DND-41 (cell line): ENCODE measurements at regions not wholly inside any gene's neighbourhood (a gene's known extent, or its start where the extent isn't known, plus 50 kb on each side); places are given as distances from the start of the nearest gene placed in this dataset.
A peak's percentile ranks its signal among the peaks of the same experiment; 100 is the strongest.

Experiments used
- ATAC-seq: fragments of 200-7000 bp; cut with Tn5 transposase; 3 replicates; pipeline ENCODE4 v1.9.1; 2021; ENCODE audit warnings: low read depth; ENCODE audit not compliant: insufficient read depth
- DNase-seq: peaks from one replicate; pipeline ENCODE4 v3.0.0-alpha.2; 2020
- H2AFZ ChIP-seq: 2 replicates; pipeline ENCODE4 v1.6.0; 2012; ENCODE audit warnings: low read depth, low read length
- H3K27ac ChIP-seq: 2 replicates; pipeline ENCODE4 v1.5.1; 2012; ENCODE audit warnings: low read length, inconsistent platforms
- H3K27me3 ChIP-seq: fragments of 200-600 bp; sonication (generic); 2 replicates; pipeline ENCODE4 v1.6.0; 2012; ENCODE audit warnings: low read length, mild to moderate bottlenecking, inconsistent platforms; ENCODE audit not compliant: insufficient read depth, poor library complexity
- H3K36me3 ChIP-seq: 2 replicates; pipeline ENCODE4 v1.5.1; 2012; ENCODE audit warnings: low read length, inconsistent platforms; ENCODE audit not compliant: insufficient read depth
- H3K4me1 ChIP-seq: 2 replicates; pipeline ENCODE4 v1.5.1; 2012; ENCODE audit warnings: mild to moderate bottlenecking, low read length; ENCODE audit not compliant: insufficient read depth
- H3K4me2 ChIP-seq: 2 replicates; pipeline ENCODE4 v1.6.0; 2012; ENCODE audit warnings: mild to moderate bottlenecking, moderate library complexity, low read length, inconsistent platforms; ENCODE audit not compliant: insufficient read depth
- H3K4me3 ChIP-seq, 2 experiments: fragments of 200-600 bp in 1 of 2; shearing (Covaris generic) in 1 of 2; 2 replicates each; pipeline ENCODE4 v1.5.1; 2012 to 2016; ENCODE audit warnings: inconsistent platforms in 2 of 2, low read length in 2 of 2, mild to moderate bottlenecking in 2 of 2, low read depth in 1 of 2, moderate library complexity in 1 of 2
- H3K79me2 ChIP-seq: 2 replicates; pipeline ENCODE4 v1.6.0; 2012; ENCODE audit warnings: low read length, inconsistent platforms; ENCODE audit not compliant: insufficient read depth
- H3K9ac ChIP-seq: 2 replicates; pipeline ENCODE4 v1.6.0; 2012; ENCODE audit warnings: low read depth, mild to moderate bottlenecking, inconsistent platforms, low read length, moderate library complexity
- H3K9me3 ChIP-seq: 2 replicates; pipeline ENCODE4 v1.5.1; 2012; ENCODE audit warnings: low read length, moderate library complexity, mild to moderate bottlenecking, inconsistent platforms; ENCODE audit not compliant: insufficient read depth, severe bottlenecking
- H4K20me1 ChIP-seq: 2 replicates; pipeline ENCODE4 v1.6.0; 2012; ENCODE audit warnings: low read length; ENCODE audit not compliant: insufficient read depth
- EZH2 ChIP-seq: IDR thresholded peaks from 3 replicates; pipeline ENCODE4 v1.6.1; 2012; ENCODE audit warnings: borderline replicate concordance, low read depth, mild to moderate bottlenecking, moderate library complexity, low read length, inconsistent platforms; ENCODE audit not compliant: severe bottlenecking
- TF ChIP-seq, protein P1 (sequence below): IDR thresholded peaks from 2 replicates; pipeline ENCODE4 v1.5.1; 2012; ENCODE audit warnings: borderline replicate concordance, low read length, moderate library complexity, mild to moderate bottlenecking; ENCODE audit not compliant: poor library complexity, severe bottlenecking; ENCODE audit errors: extremely low read depth

DNA sequence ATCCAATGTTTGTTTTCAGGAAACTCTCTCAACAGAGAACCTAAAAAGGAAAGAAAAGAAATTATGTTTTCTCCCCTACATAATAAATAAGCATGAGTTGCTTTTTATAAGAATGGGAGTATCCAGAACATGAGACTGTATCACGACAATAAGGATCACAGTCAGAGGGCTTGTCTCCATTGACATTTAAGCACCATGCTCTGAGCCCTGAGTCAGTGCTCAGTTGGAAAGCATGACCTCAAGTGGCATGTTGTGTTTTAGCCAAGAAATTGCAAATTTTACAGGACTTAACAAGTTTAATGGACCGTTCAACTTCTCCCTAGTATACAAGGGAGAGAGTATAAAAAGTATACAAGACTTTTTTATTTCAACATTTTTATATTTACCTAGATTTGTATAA lies 431.6 kb downstream of the GJA1 start:
- no peaks in the 10 kb centered on the region for H3K36me3 ChIP-seq
- no peaks in the 10 kb centered on the region for H3K79me2 ChIP-seq
- no peaks in the 10 kb centered on the region for H3K27me3 ChIP-seq
- no peaks in the 10 kb centered on the region for H3K4me1 ChIP-seq
- H3K27ac ChIP-seq, result no peak overlapping the region
- H3K9ac ChIP-seq, result no peak overlapping the region
- DNase-seq (no peak), ATAC-seq (no peak)
- no peaks in the 10 kb centered on the region for H4K20me1 ChIP-seq
- no peak overlapping the region for H3K4me2 ChIP-seq
- peak overlapping the region; percentile 21; the same call in 1 of the 2 replicates for H2AFZ ChIP-seq
- H3K9me3 ChIP-seq, result peaks cover 3% of the 10 kb centered on the region
- no peak for TF ChIP-seq EZH2
- TF ChIP-seq, protein P1, sequence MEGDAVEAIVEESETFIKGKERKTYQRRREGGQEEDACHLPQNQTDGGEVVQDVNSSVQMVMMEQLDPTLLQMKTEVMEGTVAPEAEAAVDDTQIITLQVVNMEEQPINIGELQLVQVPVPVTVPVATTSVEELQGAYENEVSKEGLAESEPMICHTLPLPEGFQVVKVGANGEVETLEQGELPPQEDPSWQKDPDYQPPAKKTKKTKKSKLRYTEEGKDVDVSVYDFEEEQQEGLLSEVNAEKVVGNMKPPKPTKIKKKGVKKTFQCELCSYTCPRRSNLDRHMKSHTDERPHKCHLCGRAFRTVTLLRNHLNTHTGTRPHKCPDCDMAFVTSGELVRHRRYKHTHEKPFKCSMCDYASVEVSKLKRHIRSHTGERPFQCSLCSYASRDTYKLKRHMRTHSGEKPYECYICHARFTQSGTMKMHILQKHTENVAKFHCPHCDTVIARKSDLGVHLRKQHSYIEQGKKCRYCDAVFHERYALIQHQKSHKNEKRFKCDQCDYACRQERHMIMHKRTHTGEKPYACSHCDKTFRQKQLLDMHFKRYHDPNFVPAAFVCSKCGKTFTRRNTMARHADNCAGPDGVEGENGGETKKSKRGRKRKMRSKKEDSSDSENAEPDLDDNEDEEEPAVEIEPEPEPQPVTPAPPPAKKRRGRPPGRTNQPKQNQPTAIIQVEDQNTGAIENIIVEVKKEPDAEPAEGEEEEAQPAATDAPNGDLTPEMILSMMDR, result no peak
- H3K4me3 ChIP-seq, result no peak overlapping the region

DNA sequence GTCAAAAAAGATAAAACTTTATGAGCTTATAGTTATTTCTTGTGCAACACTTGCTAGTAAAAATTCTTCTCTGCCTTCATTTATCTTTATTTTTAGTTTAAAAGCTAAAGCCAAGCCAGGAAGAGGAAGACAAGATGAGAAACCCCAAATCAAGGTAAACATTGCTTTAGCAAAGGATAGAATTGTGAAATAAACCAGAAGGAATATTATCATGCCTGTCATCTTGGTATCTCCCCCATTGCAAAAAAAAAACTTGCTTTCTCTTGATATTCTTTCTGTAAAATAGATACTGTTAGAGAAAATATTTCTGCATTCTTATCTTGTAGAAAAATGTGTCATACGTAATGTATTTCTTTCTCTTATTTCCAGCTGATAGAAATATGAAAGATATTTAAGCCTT lies 432.8 kb downstream of the GJA1 start:
- Histone ChIP-seq H3K36me3 (no peaks in the 10 kb centered on the region), H3K4me1 (no peaks in the 10 kb centered on the region), H3K9ac (no peak overlapping the region), H3K4me2 (no peak overlapping the region), H3K9me3 (peaks cover 3% of the 10 kb centered on the region), H3K79me2 (no peaks in the 10 kb centered on the region), H3K27ac (no peak overlapping the region), H4K20me1 (no peaks in the 10 kb centered on the region), H3K27me3 (no peaks in the 10 kb centered on the region), H3K4me3 (no peak overlapping the region), H2AFZ (no peak overlapping the region)
- DNase-seq (no peak), ATAC-seq (no peak)
- TF ChIP-seq, protein P1, result no peak
- TF ChIP-seq EZH2, result no peak

DNA sequence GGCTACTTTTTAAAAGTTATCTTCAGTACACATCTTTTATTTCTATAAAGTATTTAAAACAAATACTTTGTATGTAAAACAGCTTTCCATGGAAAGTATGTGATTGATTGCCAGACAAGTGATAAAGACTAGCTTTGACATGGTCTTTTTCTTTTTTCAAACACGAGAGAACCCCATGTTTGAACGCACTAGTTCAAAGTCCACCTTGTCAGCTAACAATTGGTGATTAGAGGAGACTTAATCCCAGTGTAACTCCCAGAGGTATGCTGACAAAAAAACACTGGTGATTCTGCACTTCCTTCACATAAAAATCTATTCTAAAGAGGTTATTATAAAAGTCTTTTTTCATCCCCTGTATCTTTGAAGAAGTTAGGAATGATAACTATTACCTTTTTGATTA lies 438.1 kb downstream of the GJA1 start:
- Histone ChIP-seq H3K36me3 (no peaks in the 10 kb centered on the region), H3K9ac (no peak overlapping the region), H3K4me3 (no peak overlapping the region), H4K20me1 (no peaks in the 10 kb centered on the region), H2AFZ (no peak overlapping the region), H3K27ac (no peak overlapping the region), H3K4me1 (no peaks in the 10 kb centered on the region), H3K79me2 (no peaks in the 10 kb centered on the region), H3K27me3 (no peaks in the 10 kb centered on the region), H3K9me3 (peaks cover 3% of the 10 kb centered on the region), H3K4me2 (no peak overlapping the region)
- no peak for TF ChIP-seq EZH2
- TF ChIP-seq, protein P1, result no peak
- ATAC-seq, result no peak
- no peak for DNase-seq

DNA sequence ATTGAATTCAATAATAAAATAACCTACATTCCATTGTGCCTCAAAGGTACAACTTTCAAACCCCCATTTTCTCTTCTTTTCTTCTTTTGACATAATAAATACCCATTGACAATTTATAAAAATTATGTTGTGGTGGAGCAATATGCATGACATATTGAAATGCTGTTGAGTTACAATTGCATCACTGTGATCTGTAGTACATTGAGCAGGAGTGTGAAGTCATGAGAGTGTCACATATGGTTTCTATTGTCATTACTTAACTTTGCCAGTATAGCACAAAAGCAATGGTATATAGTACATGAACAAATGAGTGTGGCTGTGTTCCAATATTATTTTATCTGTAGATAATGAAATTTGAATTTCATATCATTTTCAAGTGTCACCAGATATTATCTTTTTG lies 441.3 kb downstream of the GJA1 start:
- Histone ChIP-seq H3K4me3 (no peak overlapping the region), H3K36me3 (no peaks in the 10 kb centered on the region), H3K9ac (no peak overlapping the region), H3K4me1 (no peaks in the 10 kb centered on the region), H3K4me2 (no peak overlapping the region), H2AFZ (no peak overlapping the region), H3K79me2 (no peaks in the 10 kb centered on the region), H3K27ac (no peak overlapping the region), H3K27me3 (no peaks in the 10 kb centered on the region), H3K9me3 (no peaks in the 10 kb centered on the region), H4K20me1 (no peaks in the 10 kb centered on the region)
- TF ChIP-seq, protein P1, result no peak
- TF ChIP-seq EZH2, result no peak
- DNase-seq (no peak), ATAC-seq (no peak)
